ENCODE measurements at regions not wholly inside any gene's neighbourhood (a gene's known extent, or its start where the extent isn't known, plus 50 kb on each side); places are given as distances from the start of the nearest gene placed in this dataset.

- Mint-ChIP-seq H3K27ac (ENCODE audit: low read depth, unreplicated experiment) (no peak overlapping the region), H3K4me1 (ENCODE audit: insufficient read depth, unreplicated experiment) (no peaks in the 10 kb centered on the region), H3K9me3 (ENCODE audit: unreplicated experiment) (no peaks in the 10 kb centered on the region), H3K4me3 (ENCODE audit: unreplicated experiment) (no peak overlapping the region), H3K27me3 (ENCODE audit: insufficient read depth, unreplicated experiment) (no peaks in the 10 kb centered on the region), H3K36me3 (ENCODE audit: insufficient read depth, unreplicated experiment) (no peaks in the 10 kb centered on the region)
- no TSS peak for BruUV-seq (replicated peaks)
- no peak for DNase-seq (ENCODE audit: unreplicated experiment)
- CTCF ChIA-PET = no interaction called here
- intact Hi-C loops (cut with micrococcal nuclease) = no loop called here
- POLR2A ChIA-PET = no interaction called here
- no peak for TF ChIP-seq CTCF (IDR thresholded peaks at IDR 0.05; ENCODE audit: unreplicated experiment)
Measured at GRCh38 chr2:195425328-195425727, 231.7 kb upstream of the SLC39A10 start.

GRCh38 chr2:195419033-195419432, 238.0 kb upstream of the SLC39A10 start:
- H3K27ac Mint-ChIP-seq (ENCODE audit: low read depth, unreplicated experiment) = no peak overlapping the region
- ChIA-PET POLR2A (no interaction called here), CTCF (no interaction called here)
- BruUV-seq (replicated peaks) = no TSS peak
- H3K4me1 Mint-ChIP-seq (ENCODE audit: insufficient read depth, unreplicated experiment) = no peaks in the 10 kb centered on the region
- H3K36me3 Mint-ChIP-seq (ENCODE audit: insufficient read depth, unreplicated experiment) = no peaks in the 10 kb centered on the region
- H3K9me3 Mint-ChIP-seq (ENCODE audit: unreplicated experiment) = no peaks in the 10 kb centered on the region
- no peak for DNase-seq (ENCODE audit: unreplicated experiment)
- TF ChIP-seq CTCF (IDR thresholded peaks at IDR 0.05; ENCODE audit: unreplicated experiment) = no peak
- H3K4me3 Mint-ChIP-seq (ENCODE audit: unreplicated experiment) = no peak overlapping the region
- H3K27me3 Mint-ChIP-seq (ENCODE audit: insufficient read depth, unreplicated experiment) = no peaks in the 10 kb centered on the region
- intact Hi-C loops (cut with micrococcal nuclease) = no loop called here

GRCh38 chr2:195414537-195415100, 242.4 kb upstream of the SLC39A10 start:
- Mint-ChIP-seq H3K9me3 (ENCODE audit: unreplicated experiment) (no peaks in the 10 kb centered on the region), H3K27me3 (ENCODE audit: insufficient read depth, unreplicated experiment) (no peaks in the 10 kb centered on the region), H3K4me3 (ENCODE audit: unreplicated experiment) (no peak overlapping the region), H3K4me1 (ENCODE audit: insufficient read depth, unreplicated experiment) (peaks cover 9% of the 10 kb centered on the region), H3K27ac (ENCODE audit: low read depth, unreplicated experiment) (no peak overlapping the region), H3K36me3 (ENCODE audit: insufficient read depth, unreplicated experiment) (no peaks in the 10 kb centered on the region)
- DNase-seq (ENCODE audit: unreplicated experiment) = no peak
- intact Hi-C loops (cut with micrococcal nuclease) = loop anchor here (5.0 kb wide), 1 partner anchor 92 kb away; no protein-coding TSS in a partner anchor
- no TSS peak for BruUV-seq (replicated peaks)
- TF ChIP-seq CTCF (IDR thresholded peaks at IDR 0.05; ENCODE audit: unreplicated experiment) = no peak
- POLR2A ChIA-PET = no interaction called here
- CTCF ChIA-PET = interaction anchor here (1.1 to 1.5 kb wide), 2 partner anchors 14 to 242 kb away, joined by 3 to 6 read pairs; partner anchors contain the start of gene SLC39A10

GRCh38 chr2:195413944-195414343, 243.1 kb upstream of the SLC39A10 start:
- Mint-ChIP-seq H3K36me3 (ENCODE audit: insufficient read depth, unreplicated experiment) (no peaks in the 10 kb centered on the region), H3K27ac (ENCODE audit: low read depth, unreplicated experiment) (no peak overlapping the region), H3K9me3 (ENCODE audit: unreplicated experiment) (no peaks in the 10 kb centered on the region), H3K4me1 (ENCODE audit: insufficient read depth, unreplicated experiment) (peaks cover 9% of the 10 kb centered on the region), H3K27me3 (ENCODE audit: insufficient read depth, unreplicated experiment) (no peaks in the 10 kb centered on the region), H3K4me3 (ENCODE audit: unreplicated experiment) (no peak overlapping the region)
- ChIA-PET CTCF (interaction anchor here (1.5 kb wide), 1 partner anchor 243 kb away, joined by 6 read pairs; the partner anchor contains the start of gene SLC39A10), POLR2A (no interaction called here)
- intact Hi-C loops (cut with micrococcal nuclease) = loop anchor here (5.0 kb wide), 1 partner anchor 92 kb away; no protein-coding TSS in a partner anchor
- TF ChIP-seq CTCF (IDR thresholded peaks at IDR 0.05; ENCODE audit: unreplicated experiment) = no peak
- BruUV-seq (replicated peaks) = no TSS peak
- no peak for DNase-seq (ENCODE audit: unreplicated experiment)
